ENCODE measurements at regions not wholly inside any gene's neighbourhood (a gene's known extent, or its start where the extent isn't known, plus 50 kb on each side); places are given as distances from the start of the nearest gene placed in this dataset.

- TF ChIP-seq PHF21A (CRISPR knock-in tag; IDR thresholded peaks at IDR 0.05) (peak; percentile 46; the same call in 1 of the 2 replicates), TOPORS (CRISPR knock-in tag; IDR thresholded peaks at IDR 0.05) (no peak), MIXL1 (CRISPR knock-in tag; IDR thresholded peaks at IDR 0.05) (peak; percentile 34; the same call in 1 of the 2 replicates), IKZF4 (CRISPR knock-in tag; IDR thresholded peaks at IDR 0.05; ENCODE audit: borderline replicate concordance, low read depth, not compliant biosample characterization) (no peak), CBX2 (IDR thresholded peaks at IDR 0.05; ENCODE audit: low read depth, low read length) (no peak), CBX2 (CRISPR knock-in tag; IDR thresholded peaks at IDR 0.05; ENCODE audit: low read depth) (no peak), HNRNPH1 (optimal IDR thresholded peaks at IDR 0.05; ENCODE audit: low read depth, low read length) (no peak), GFI1 (CRISPR knock-in tag; IDR thresholded peaks at IDR 0.05; ENCODE audit: borderline replicate concordance) (peak; percentile 66; the same call in 1 of the 2 replicates), ZSCAN22 (CRISPR knock-in tag; IDR thresholded peaks at IDR 0.05) (no peak), BCL6 (CRISPR knock-in tag; IDR thresholded peaks at IDR 0.05) (no peak), SOX5 (CRISPR knock-in tag; IDR thresholded peaks at IDR 0.05; ENCODE audit: borderline replicate concordance) (peak; percentile 43; the same call in 1 of the 2 replicates), ISX (CRISPR knock-in tag; conservative IDR thresholded peaks at IDR 0.05) (no peak), CREM (IDR thresholded peaks at IDR 0.05) (no peak), CREM (CRISPR knock-in tag; IDR thresholded peaks at IDR 0.05) (no peak), ZNF740 (CRISPR knock-in tag; IDR thresholded peaks at IDR 0.05) (no peak), THAP7 (CRISPR knock-in tag; IDR thresholded peaks at IDR 0.05) (no peak), SNRNP70 (IDR thresholded peaks at IDR 0.05; ENCODE audit: low read depth, low read length) (no peak), HBP1 (CRISPR knock-in tag; IDR thresholded peaks at IDR 0.05; ENCODE audit: low read depth) (no peak), NR3C1 (CRISPR knock-in tag; IDR thresholded peaks at IDR 0.05) (no peak), ZNF713 (CRISPR knock-in tag; IDR thresholded peaks at IDR 0.05) (no peak), TFDP1 (CRISPR knock-in tag; IDR thresholded peaks at IDR 0.05; ENCODE audit: borderline replicate concordance) (no peak), PLSCR1 (CRISPR knock-in tag; IDR thresholded peaks at IDR 0.05; ENCODE audit: borderline replicate concordance) (no peak), ONECUT2 (CRISPR knock-in tag; IDR thresholded peaks at IDR 0.05) (0 out of 2 replicates have a peak, but pooled peaks have one; percentile 38), GABPA (IDR thresholded peaks at IDR 0.05; ENCODE audit: low read depth, low read length) (no peak), GABPA (CRISPR knock-in tag; IDR thresholded peaks at IDR 0.05; ENCODE audit: low read depth) (no peak), ZNF343 (CRISPR knock-in tag; IDR thresholded peaks at IDR 0.05) (no peak), ZNF570 (CRISPR knock-in tag; IDR thresholded peaks at IDR 0.05; ENCODE audit: borderline replicate concordance) (no peak), TFAP4 (IDR thresholded peaks at IDR 0.05; ENCODE audit: borderline replicate concordance, low read depth) (no peak)
These were observed 86.8 kb upstream of the VAV3 start (continued) for GRCh38 chr1:108051631-108052377.

All from HepG2 (cell line).